Neural cell (in vitro differentiated cells): ENCODE measurements at regions not wholly inside any gene's neighbourhood (a gene's known extent, or its start where the extent isn't known, plus 50 kb on each side); places are given as distances from the start of the nearest gene placed in this dataset.

ENCODE experiments used
- H2AFZ ChIP-seq: fragments of 200-600, 300-800 bp; sonication (generic), shearing (Covaris generic); 2 replicates; pipeline ENCODE4 v1.6.0; 2014; ENCODE audit warnings: low read depth, mild to moderate bottlenecking, antibody characterized with exemption, low read length, moderate library complexity
- H3F3A ChIP-seq: fragments of 200-600 bp; shearing (Covaris generic); 2 replicates; pipeline ENCODE4 v1.6.1; 2016; ENCODE audit warnings: mild to moderate bottlenecking, moderate library complexity, mixed read lengths, antibody characterized with exemption, low read length; ENCODE audit not compliant: insufficient read depth, poor library complexity, severe bottlenecking
- H3K27ac ChIP-seq: fragments of 200-600, 300-800 bp; sonication (generic), shearing (Covaris generic); 2 replicates; pipeline ENCODE4 v1.5.1; 2014; ENCODE audit warnings: mild to moderate bottlenecking, low read length, moderate library complexity
- H3K27me3 ChIP-seq: fragments of 300-800, 200-600 bp; sonication (generic), shearing (Covaris generic); 2 replicates; pipeline ENCODE4 v1.6.0; 2014; ENCODE audit warnings: mild to moderate bottlenecking, low read depth, low read length, moderate library complexity; ENCODE audit not compliant: insufficient read depth
- H3K36me3 ChIP-seq: fragments of 300-800, 200-600 bp; sonication (generic), shearing (Covaris generic); 2 replicates; pipeline ENCODE4 v1.5.1; 2014; ENCODE audit warnings: mild to moderate bottlenecking, antibody characterized with exemption, low read length, moderate library complexity; ENCODE audit not compliant: insufficient read depth
- H3K4me2 ChIP-seq: fragments of 300-800, 200-600 bp; sonication (generic), shearing (Covaris generic); 2 replicates; pipeline ENCODE4 v1.6.0; 2014; ENCODE audit warnings: mild to moderate bottlenecking, low read length
- H3K4me3 ChIP-seq: fragments of 300-800, 200-600 bp; sonication (generic), shearing (Covaris generic); 2 replicates; pipeline ENCODE4 v1.5.1; 2014; ENCODE audit warnings: mild to moderate bottlenecking, low read length, moderate library complexity
- H3K79me2 ChIP-seq: fragments of 200-600 bp; shearing (Covaris generic); replicated peaks from 2 replicates; pipeline ENCODE4 v1.6.0; 2014; ENCODE audit warnings: mild to moderate bottlenecking, low read length, moderate library complexity; ENCODE audit not compliant: insufficient read depth
- H3K9ac ChIP-seq: fragments of 300-800, 200-600 bp; sonication (generic), shearing (Covaris generic); 2 replicates; pipeline ENCODE4 v1.6.1; 2016; ENCODE audit warnings: mild to moderate bottlenecking, low read length, mixed read lengths
- H3K9me2 ChIP-seq: fragments of 200-600 bp; shearing (Covaris generic); 2 replicates; pipeline ENCODE4 v1.6.1; 2016; ENCODE audit warnings: mild to moderate bottlenecking, low read length, mixed read lengths; ENCODE audit not compliant: insufficient read depth
- H3K9me3 ChIP-seq: fragments of 200-600, 300-800 bp; sonication (generic), shearing (Covaris generic); 2 replicates; pipeline ENCODE4 v1.6.1; 2016; ENCODE audit warnings: mild to moderate bottlenecking, mixed run types, low read length, moderate library complexity, mixed read lengths
- H4K20me1 ChIP-seq: fragments of 200-600 bp; shearing (Covaris generic); 2 replicates; pipeline ENCODE4 v1.6.1; 2016; ENCODE audit warnings: mild to moderate bottlenecking, mixed run types; ENCODE audit not compliant: insufficient read depth
- CTCF ChIP-seq: fragments of 450-650 bp; IDR thresholded peaks from 2 replicates; pipeline ENCODE4 v1.5.1; 2014; ENCODE audit warnings: antibody characterized with exemption, mild to moderate bottlenecking, moderate library complexity; ENCODE audit not compliant: poor library complexity, severe bottlenecking
- EP300 ChIP-seq: fragments of 450-650 bp; conservative IDR thresholded peaks from 2 replicates; pipeline ENCODE4 v1.6.1; 2014; ENCODE audit warnings: antibody characterized with exemption, mild to moderate bottlenecking, moderate library complexity; ENCODE audit not compliant: poor library complexity, severe bottlenecking
- EZH2 ChIP-seq: fragments of 200-600, 300-800 bp; shearing (Covaris generic), sonication (generic); IDR thresholded peaks from 2 replicates; pipeline ENCODE4 v1.6.1; 2014; ENCODE audit warnings: antibody characterized with exemption, low read length, borderline replicate concordance, mild to moderate bottlenecking; ENCODE audit not compliant: insufficient read depth, poor library complexity, severe bottlenecking
- MXI1 ChIP-seq: fragments of 450-650 bp; conservative IDR thresholded peaks from 2 replicates; pipeline ENCODE4 v1.6.1; 2014; ENCODE audit warnings: antibody characterized with exemption, mild to moderate bottlenecking; ENCODE audit not compliant: poor library complexity, severe bottlenecking
- POLR2AphosphoS5 ChIP-seq: IDR thresholded peaks from 2 replicates; pipeline ENCODE4 v1.6.1; 2012
- RAD21 ChIP-seq: fragments of 450-650 bp; conservative IDR thresholded peaks from 2 replicates; pipeline ENCODE4 v1.6.1; 2014; ENCODE audit warnings: antibody characterized with exemption, mild to moderate bottlenecking, moderate library complexity
- SMC3 ChIP-seq: fragments of 450-650 bp; conservative IDR thresholded peaks from 2 replicates; pipeline ENCODE4 v1.6.1; 2014; ENCODE audit warnings: antibody characterized with exemption, mild to moderate bottlenecking, moderate library complexity; ENCODE audit not compliant: poor library complexity
- TAF1 ChIP-seq: IDR thresholded peaks from 2 replicates; pipeline ENCODE4 v1.6.1; 2012; ENCODE audit warnings: low read depth
- TF ChIP-seq, protein P1 (sequence below): IDR thresholded peaks from 2 replicates; pipeline ENCODE4 v1.6.1; 2012; ENCODE audit warnings: borderline replicate concordance

DNA sequence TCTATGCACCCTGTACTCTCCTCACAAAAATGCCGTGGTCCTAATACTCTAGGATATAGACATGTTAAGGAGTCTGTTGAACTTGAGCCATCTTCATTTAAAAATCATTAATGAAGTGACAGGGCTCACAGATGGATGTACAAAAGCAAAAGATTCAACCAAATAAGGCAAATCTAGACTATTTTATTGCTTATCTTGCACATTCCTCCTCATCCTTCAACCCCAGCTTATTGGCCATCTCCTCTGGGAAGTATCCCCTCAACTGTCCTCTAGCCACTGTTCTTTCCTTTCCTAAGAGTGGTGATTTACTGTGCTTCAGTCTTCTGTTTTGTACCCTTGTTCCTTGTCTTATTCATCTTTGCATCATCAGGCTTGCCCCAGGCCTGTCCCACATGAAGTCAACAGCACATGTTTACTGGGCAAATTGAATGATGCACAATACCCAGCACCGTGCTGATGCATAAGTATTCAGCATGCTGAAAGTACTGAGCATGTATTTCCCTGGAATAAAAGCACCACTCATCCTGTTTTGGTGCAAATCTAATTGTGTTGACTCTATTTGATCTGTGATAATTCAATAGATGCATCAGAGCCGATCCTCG lies 287.3 kb upstream of the CLNK start:
- TF ChIP-seq EZH2 (no peak), RAD21 (no peak), SMC3 (no peak), EP300 (no peak), CTCF (no peak), MXI1 (no peak), POLR2AphosphoS5 (no peak), TAF1 (no peak)
- TF ChIP-seq, protein P1, sequence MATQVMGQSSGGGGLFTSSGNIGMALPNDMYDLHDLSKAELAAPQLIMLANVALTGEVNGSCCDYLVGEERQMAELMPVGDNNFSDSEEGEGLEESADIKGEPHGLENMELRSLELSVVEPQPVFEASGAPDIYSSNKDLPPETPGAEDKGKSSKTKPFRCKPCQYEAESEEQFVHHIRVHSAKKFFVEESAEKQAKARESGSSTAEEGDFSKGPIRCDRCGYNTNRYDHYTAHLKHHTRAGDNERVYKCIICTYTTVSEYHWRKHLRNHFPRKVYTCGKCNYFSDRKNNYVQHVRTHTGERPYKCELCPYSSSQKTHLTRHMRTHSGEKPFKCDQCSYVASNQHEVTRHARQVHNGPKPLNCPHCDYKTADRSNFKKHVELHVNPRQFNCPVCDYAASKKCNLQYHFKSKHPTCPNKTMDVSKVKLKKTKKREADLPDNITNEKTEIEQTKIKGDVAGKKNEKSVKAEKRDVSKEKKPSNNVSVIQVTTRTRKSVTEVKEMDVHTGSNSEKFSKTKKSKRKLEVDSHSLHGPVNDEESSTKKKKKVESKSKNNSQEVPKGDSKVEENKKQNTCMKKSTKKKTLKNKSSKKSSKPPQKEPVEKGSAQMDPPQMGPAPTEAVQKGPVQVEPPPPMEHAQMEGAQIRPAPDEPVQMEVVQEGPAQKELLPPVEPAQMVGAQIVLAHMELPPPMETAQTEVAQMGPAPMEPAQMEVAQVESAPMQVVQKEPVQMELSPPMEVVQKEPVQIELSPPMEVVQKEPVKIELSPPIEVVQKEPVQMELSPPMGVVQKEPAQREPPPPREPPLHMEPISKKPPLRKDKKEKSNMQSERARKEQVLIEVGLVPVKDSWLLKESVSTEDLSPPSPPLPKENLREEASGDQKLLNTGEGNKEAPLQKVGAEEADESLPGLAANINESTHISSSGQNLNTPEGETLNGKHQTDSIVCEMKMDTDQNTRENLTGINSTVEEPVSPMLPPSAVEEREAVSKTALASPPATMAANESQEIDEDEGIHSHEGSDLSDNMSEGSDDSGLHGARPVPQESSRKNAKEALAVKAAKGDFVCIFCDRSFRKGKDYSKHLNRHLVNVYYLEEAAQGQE: no peak
- Histone ChIP-seq H3K4me2 (no peak overlapping the region), H3K27ac (no peak overlapping the region), H3K36me3 (no peaks in the 10 kb centered on the region), H3K9me2 (no peaks in the 10 kb centered on the region), H3K79me2 (no peaks in the 10 kb centered on the region), H3F3A (no peaks in the 10 kb centered on the region), H3K9ac (no peak overlapping the region), H3K9me3 (no peaks in the 10 kb centered on the region), H2AFZ (no peak overlapping the region), H3K4me3 (no peak overlapping the region), H4K20me1 (no peaks in the 10 kb centered on the region), H3K27me3 (no peaks in the 10 kb centered on the region)

DNA sequence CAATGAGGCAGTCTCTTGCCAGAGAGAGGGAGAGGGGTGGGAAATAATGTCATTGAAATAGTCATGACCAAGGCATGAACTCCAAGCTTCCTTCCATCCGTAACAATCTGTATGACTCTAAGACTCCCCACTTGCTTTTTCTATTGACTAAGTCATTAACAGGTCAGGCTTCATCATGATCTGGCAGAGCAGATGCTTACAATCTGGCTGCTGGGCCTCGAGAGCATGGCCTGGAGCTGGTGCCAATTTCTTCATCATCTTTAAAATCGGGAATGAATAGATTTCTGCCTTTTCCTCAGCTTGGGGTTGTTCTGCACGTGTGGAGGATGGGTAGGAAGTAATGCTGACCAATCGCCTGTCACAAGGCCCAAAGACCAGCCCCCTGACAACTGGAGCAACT lies 280.6 kb upstream of the CLNK start:
- Histone ChIP-seq H3K4me3 (no peak overlapping the region), H3K9me3 (no peaks in the 10 kb centered on the region), H3K9me2 (no peaks in the 10 kb centered on the region), H3K79me2 (no peaks in the 10 kb centered on the region), H3K9ac (no peak overlapping the region), H3K4me2 (no peak overlapping the region), H3F3A (no peaks in the 10 kb centered on the region), H3K27ac (peak overlapping the region; percentile 42), H2AFZ (no peak overlapping the region), H3K27me3 (no peaks in the 10 kb centered on the region), H3K36me3 (no peaks in the 10 kb centered on the region), H4K20me1 (no peaks in the 10 kb centered on the region)
- TF ChIP-seq SMC3 (no peak), CTCF (no peak), MXI1 (no peak), EP300 (no peak), EZH2 (no peak), TAF1 (no peak), RAD21 (no peak)
- TF ChIP-seq, protein P1: no peak
